ENCODE measurements at regions not wholly inside any gene's neighbourhood (a gene's known extent, or its start where the extent isn't known, plus 50 kb on each side); places are given as distances from the start of the nearest gene placed in this dataset.
"Not testable (repeated sequence)": the region's sequence is repeated elsewhere in the genome, so short reads cannot be mapped to it uniquely, and the experiment has no call there.

- no peak for DNase-seq
- Histone ChIP-seq H3K27me3 (no peaks in the 10 kb centered on the region), H3K36me3 (no peaks in the 10 kb centered on the region), H3K9me3 (no peaks in the 10 kb centered on the region), H3K4me3 (no peak overlapping the region)
Observed at GRCh38 chr14:27267876-27268275, 670.0 kb upstream of the NOVA1 start.

DNA sequence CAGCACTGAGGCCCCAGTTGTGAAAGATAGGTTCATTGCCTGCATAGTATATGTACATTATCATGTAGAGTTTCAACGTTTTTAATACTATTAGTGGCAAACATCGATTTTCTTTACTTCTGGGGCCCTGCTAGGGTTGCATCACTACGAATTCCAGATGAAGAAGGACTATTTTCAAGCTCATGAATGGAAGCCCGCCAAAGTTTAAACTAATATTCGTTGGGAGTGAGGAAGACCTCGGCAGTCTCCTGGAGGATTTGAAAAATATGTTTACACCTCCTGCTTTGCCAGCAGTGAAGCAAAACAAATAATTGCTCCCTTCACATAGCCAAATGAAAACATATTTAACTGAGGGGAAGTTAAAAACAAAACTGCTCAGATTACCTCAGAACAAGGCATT is 672.9 kb upstream of the NOVA1 start:
- no peak for DNase-seq
- Histone ChIP-seq H3K27me3 (no peaks in the 10 kb centered on the region), H3K36me3 (no peaks in the 10 kb centered on the region), H3K9me3 (no peaks in the 10 kb centered on the region), H3K4me3 (no peak overlapping the region)

DNA sequence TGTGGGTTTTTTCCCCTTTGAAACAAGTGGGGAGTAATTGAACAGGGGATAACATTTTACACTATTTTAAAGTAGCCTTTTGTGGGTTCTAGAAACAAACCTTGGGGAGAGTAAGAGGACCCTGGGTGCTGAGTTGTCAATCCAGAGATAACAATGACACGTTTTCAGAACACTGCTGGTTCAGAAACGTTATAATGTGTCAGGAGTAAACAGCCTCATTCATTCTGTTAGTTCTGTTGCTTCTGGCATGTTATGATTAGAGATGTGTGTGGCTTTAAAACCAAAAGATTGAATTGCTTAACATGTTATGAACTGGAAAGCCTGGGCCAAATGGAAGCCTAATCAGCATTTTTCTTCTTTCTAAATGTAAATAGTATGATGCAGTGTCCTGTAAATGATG is 680.5 kb upstream of the NOVA1 start:
- DNase-seq: no peak
- Histone ChIP-seq H3K27me3 (no peaks in the 10 kb centered on the region), H3K9me3 (no peaks in the 10 kb centered on the region), H3K36me3 (no peaks in the 10 kb centered on the region), H3K4me3 (no peak overlapping the region)

DNA sequence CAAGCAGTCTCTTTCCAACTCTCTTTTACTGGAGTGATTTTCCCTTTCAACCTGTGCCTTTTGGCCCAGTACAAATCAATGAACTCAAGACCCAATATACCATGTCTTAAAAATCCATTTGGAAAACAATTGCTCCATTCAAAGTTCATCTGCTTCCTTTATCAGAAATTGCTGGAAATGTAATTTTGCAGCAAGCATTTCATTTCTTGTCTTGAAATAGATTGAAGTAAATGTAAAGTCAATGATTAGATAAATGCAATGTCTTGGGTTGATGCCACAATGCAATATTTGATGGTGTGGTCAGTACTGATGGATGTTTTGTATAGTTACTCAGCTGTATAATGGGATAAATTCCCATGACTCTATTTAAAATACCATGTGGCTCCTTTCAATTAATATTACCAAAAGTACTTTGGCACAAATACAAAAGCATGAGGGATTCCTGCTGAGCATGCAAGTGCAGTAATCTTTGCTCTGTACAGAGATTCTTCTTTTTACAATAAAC is 707.7 kb upstream of the NOVA1 start:
- DNase-seq: no peak
- Histone ChIP-seq H3K9me3 (no peaks in the 10 kb centered on the region), H3K36me3 (no peaks in the 10 kb centered on the region), H3K27me3 (no peaks in the 10 kb centered on the region), H3K4me3 (no peak overlapping the region)

DNA sequence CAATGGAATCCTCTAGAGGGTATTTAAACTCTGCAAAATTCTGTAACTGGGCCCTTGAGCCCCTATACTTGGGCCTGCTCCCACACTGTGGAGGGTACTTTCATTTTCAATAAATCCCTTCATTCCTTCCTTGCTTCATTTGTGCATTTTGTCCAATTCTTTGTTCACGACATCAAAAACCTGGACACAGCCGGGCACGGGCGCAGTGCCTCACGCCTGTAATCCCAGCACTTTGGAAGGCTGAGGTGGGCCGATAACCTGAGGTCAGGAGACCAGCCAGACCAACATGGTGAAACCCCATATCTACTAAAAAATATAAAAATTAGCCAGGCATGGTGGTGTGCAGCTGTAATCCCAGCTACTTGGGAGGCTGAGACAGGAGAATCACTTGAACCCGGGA is 714.9 kb upstream of the NOVA1 start:
- not testable (repeated sequence) for H3K36me3 ChIP-seq, H3K9me3 ChIP-seq, DNase-seq, H3K27me3 ChIP-seq, H3K4me3 ChIP-seq

- H3K9me3 ChIP-seq: no peaks in the 10 kb centered on the region
- no peaks in the 10 kb centered on the region for H3K27me3 ChIP-seq
- DNase-seq: no peak
- no peak overlapping the region for H3K4me3 ChIP-seq
- no peaks in the 10 kb centered on the region for H3K36me3 ChIP-seq
Observed at GRCh38 chr14:27314231-27314630, 716.4 kb upstream of the NOVA1 start.

GRCh38 chr14:27315477-27315876 is 717.6 kb upstream of the NOVA1 start:
- no peak for DNase-seq
- Histone ChIP-seq H3K4me3 (no peak overlapping the region), H3K27me3 (no peaks in the 10 kb centered on the region), H3K9me3 (no peaks in the 10 kb centered on the region), H3K36me3 (no peaks in the 10 kb centered on the region)

DNA sequence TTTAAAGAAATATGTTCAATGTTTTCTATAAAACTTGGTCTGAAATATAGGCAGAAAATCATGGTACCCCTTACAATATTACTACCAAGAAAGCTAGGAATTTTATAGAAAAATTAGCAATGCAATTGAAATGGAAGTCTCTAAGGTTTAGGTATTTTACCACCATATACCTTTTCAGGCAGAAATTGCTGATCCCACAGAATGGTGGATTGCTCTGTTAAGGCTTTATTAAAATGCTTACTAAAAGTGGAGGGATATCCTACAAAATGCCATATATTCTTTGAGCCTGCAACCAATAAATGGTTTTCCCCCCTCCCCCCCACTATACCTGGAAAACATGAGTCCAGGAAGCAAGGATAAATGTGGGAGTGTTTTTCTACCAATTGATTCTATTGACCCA is 718.1 kb upstream of the NOVA1 start:
- H3K4me3 ChIP-seq: no peak overlapping the region
- H3K9me3 ChIP-seq: no peaks in the 10 kb centered on the region
- no peaks in the 10 kb centered on the region for H3K36me3 ChIP-seq
- DNase-seq: no peak
- H3K27me3 ChIP-seq: no peaks in the 10 kb centered on the region

GRCh38 chr14:27318774-27319420 is 721.1 kb upstream of the NOVA1 start:
- Histone ChIP-seq H3K4me3 (no peak overlapping the region), H3K36me3 (no peaks in the 10 kb centered on the region)

DNA sequence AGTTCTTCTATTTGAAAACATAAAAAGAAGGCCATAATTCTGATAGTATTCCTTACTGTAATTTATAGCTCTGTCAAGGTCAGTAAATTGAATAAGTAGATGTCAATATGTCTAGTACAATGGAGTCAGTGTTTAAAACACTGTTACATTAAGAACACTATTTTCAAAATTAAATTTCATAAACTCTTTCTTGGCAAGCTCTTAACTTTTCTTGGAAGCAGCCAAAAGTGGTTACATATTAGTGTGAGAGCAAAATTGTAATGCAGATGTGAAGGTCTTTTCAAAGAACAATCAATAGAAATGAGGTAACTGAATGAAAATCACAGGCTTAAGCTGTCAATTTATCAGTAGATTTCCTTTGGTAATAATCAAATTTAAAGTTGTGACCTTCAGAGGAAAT is 722.4 kb upstream of the NOVA1 start:
- H3K27me3 ChIP-seq: no peaks in the 10 kb centered on the region
- no peaks in the 10 kb centered on the region for H3K9me3 ChIP-seq
- H3K36me3 ChIP-seq: no peaks in the 10 kb centered on the region
- H3K4me3 ChIP-seq: no peak overlapping the region
- no peak for DNase-seq

More at GRCh38 chr14:27318774-27319420, 721.1 kb upstream of the NOVA1 start:
- no peak for DNase-seq
- Histone ChIP-seq H3K27me3 (no peaks in the 10 kb centered on the region), H3K9me3 (no peaks in the 10 kb centered on the region)

DNA sequence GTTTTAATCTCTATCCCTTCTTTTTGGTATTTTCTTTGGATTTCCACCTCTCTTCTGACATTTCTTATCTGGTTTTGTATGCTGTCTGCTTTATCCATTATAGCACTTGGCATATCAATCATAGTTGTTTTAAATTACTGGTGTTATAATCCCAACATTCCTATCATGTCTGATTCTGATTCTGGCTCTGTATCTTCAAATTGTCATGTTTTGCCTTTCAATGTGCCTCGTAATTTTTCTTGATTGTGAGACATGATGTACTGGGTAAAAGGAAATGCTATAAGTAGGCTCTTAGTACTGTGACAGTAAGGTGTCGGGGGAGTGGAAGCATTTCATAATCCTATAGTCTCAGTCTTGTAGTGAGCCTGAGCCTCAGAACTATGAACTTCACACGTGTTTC is 729.3 kb upstream of the NOVA1 start:
- Histone ChIP-seq H3K27me3 (no peaks in the 10 kb centered on the region), H3K4me3 (no peak overlapping the region), H3K9me3 (no peaks in the 10 kb centered on the region), H3K36me3 (no peaks in the 10 kb centered on the region)
- DNase-seq: no peak

- H3K27me3 ChIP-seq: no peaks in the 10 kb centered on the region
- no peak for DNase-seq
- H3K9me3 ChIP-seq: no peaks in the 10 kb centered on the region
- H3K4me3 ChIP-seq: no peak overlapping the region
- no peaks in the 10 kb centered on the region for H3K36me3 ChIP-seq
Observed at GRCh38 chr14:27338012-27338411, 740.2 kb upstream of the NOVA1 start.

DNA sequence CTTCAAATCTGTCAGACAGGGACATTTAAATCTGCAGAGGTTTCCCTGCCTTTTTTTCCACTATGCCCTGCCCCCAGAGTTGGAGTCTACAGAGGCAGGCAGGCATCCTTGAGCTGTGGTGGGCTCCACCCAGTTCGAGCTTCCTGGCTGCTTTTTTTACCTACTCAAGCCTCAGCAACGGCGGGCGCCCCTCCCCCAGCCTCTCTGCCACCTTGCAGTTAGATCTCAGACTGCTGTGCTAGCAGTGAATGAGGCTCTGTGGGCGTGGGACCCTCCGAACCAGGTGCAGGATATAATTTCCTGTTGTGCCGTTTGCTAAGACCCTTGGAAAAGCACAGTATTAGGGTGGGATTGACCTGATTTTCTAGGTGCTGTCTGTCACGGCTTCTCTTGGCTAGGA is 765.2 kb upstream of the NOVA1 start:
- H3K36me3 ChIP-seq, H3K4me3 ChIP-seq, H3K27me3 ChIP-seq, H3K9me3 ChIP-seq, DNase-seq: not testable (repeated sequence)

- no peaks in the 10 kb centered on the region for H3K9me3 ChIP-seq
- no peak for DNase-seq
- no peaks in the 10 kb centered on the region for H3K36me3 ChIP-seq
- no peaks in the 10 kb centered on the region for H3K27me3 ChIP-seq
- H3K4me3 ChIP-seq: no peak overlapping the region
Observed at GRCh38 chr14:27366596-27366995, 768.8 kb upstream of the NOVA1 start.

DNA sequence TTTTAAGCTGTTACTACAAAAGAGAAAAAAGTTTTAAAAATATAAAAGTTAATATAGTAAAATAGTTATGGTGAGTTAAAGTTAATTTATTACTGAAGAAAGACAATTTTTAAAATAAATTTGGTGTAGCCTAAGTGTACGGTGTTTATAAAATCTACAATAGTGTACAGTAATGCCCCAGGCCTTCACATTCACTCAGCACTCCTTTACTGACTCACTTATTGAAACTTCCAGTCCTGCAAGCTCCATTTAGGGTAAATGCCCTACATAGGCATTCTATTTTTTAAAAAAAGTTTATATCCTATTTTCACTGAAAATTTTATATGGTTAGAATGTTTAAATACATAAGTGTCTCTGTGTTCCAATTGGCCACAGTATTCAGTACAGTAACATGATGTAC is 769.5 kb upstream of the NOVA1 start:
- H3K27me3 ChIP-seq: no peaks in the 10 kb centered on the region
- no peak for DNase-seq
- H3K36me3 ChIP-seq: no peaks in the 10 kb centered on the region
- no peak overlapping the region for H3K4me3 ChIP-seq
- no peaks in the 10 kb centered on the region for H3K9me3 ChIP-seq

DNA sequence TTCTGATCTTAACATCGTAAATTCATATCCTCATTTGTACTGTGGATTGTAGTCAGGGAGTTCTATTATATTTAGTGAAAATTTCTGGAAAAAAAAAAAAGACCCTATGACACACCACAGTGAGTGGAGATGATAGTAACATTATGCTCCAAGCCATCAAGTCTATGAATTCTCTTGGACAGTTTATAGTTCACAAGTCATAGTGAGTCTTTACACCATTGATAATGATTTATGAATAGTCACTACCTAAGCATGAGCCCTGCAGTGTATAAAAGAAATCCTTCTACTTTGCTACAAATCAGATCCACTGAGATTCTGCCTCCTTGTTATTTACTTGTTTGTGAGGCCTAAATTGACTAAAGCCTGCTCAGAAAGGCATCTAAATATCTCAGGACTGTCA is 772.2 kb upstream of the NOVA1 start:
- H3K27me3 ChIP-seq: no peaks in the 10 kb centered on the region
- no peak for DNase-seq
- no peak overlapping the region for H3K4me3 ChIP-seq
- no peaks in the 10 kb centered on the region for H3K36me3 ChIP-seq
- H3K9me3 ChIP-seq: no peaks in the 10 kb centered on the region

GRCh38 chr14:27370775-27371174 is 772.9 kb upstream of the NOVA1 start:
- no peaks in the 10 kb centered on the region for H3K27me3 ChIP-seq
- no peak overlapping the region for H3K4me3 ChIP-seq
- no peaks in the 10 kb centered on the region for H3K9me3 ChIP-seq
- DNase-seq: no peak
- H3K36me3 ChIP-seq: no peaks in the 10 kb centered on the region

GRCh38 chr14:27371209-27371608 is 773.4 kb upstream of the NOVA1 start:
- H3K27me3 ChIP-seq: no peaks in the 10 kb centered on the region
- no peaks in the 10 kb centered on the region for H3K36me3 ChIP-seq
- DNase-seq: no peak
- H3K9me3 ChIP-seq: no peaks in the 10 kb centered on the region
- H3K4me3 ChIP-seq: no peak overlapping the region

DNA sequence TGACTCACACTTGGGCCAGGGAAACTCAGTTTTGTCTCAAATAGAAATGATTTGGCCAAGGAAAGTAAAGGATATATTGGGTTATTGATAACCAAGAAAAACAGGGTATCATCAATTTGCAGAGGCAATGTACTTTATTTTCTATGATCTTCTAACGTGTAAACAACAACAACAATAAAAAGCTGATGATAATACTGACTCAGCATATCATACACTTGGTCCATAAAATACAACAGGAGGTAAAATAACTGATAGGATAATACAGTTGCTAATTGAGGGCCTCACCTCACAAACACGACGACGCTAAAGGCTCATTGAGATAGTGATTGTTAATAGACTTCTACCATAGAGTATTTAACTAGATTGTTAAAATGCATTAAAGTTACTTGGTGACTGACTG is 774.0 kb upstream of the NOVA1 start:
- no peak overlapping the region for H3K4me3 ChIP-seq
- H3K9me3 ChIP-seq: no peaks in the 10 kb centered on the region
- no peaks in the 10 kb centered on the region for H3K36me3 ChIP-seq

More for the DNA sequence above, 774.0 kb upstream of the NOVA1 start:
- no peaks in the 10 kb centered on the region for H3K27me3 ChIP-seq
- no peak for DNase-seq

Measured in MG63 (cell line).